Astrocyte (in vitro differentiated cells and primary cell): ENCODE measurements at regions not wholly inside any gene's neighbourhood (a gene's known extent, or its start where the extent isn't known, plus 50 kb on each side); places are given as distances from the start of the nearest gene placed in this dataset.

Experiments
- EZH2 ChIP-seq: IDR thresholded peaks from 2 replicates; pipeline ENCODE4 v1.6.1; 2012; ENCODE audit warnings: mild to moderate bottlenecking, low read length, inconsistent platforms; ENCODE audit not compliant: insufficient read depth
- TF ChIP-seq, protein P1 (sequence below): IDR thresholded peaks from 2 replicates; pipeline ENCODE4 v1.5.1; 2011; ENCODE audit warnings: low read depth, mild to moderate bottlenecking, inconsistent platforms, low read length, moderate library complexity; ENCODE audit not compliant: insufficient read depth

DNA sequence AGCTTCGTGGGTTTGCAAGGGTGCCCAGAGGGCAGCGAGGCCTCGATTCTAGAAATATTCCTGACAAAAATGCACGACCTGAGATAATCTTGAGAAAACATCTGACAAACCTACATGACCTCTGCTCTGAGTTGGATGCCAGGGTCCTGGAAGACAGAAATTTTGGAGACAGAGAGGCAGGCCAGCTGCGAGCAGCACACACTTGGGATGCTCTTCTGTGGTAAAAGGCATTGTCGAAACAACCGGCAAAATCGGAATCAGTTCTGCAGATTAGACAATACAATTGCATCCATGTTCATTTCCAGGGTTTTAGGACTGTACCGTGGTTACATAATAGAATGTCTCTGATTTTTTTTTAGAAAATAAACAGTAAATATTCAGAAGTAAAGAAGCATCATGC lies 74.2 kb downstream of the GADD45G start:
- TF ChIP-seq, protein P1, sequence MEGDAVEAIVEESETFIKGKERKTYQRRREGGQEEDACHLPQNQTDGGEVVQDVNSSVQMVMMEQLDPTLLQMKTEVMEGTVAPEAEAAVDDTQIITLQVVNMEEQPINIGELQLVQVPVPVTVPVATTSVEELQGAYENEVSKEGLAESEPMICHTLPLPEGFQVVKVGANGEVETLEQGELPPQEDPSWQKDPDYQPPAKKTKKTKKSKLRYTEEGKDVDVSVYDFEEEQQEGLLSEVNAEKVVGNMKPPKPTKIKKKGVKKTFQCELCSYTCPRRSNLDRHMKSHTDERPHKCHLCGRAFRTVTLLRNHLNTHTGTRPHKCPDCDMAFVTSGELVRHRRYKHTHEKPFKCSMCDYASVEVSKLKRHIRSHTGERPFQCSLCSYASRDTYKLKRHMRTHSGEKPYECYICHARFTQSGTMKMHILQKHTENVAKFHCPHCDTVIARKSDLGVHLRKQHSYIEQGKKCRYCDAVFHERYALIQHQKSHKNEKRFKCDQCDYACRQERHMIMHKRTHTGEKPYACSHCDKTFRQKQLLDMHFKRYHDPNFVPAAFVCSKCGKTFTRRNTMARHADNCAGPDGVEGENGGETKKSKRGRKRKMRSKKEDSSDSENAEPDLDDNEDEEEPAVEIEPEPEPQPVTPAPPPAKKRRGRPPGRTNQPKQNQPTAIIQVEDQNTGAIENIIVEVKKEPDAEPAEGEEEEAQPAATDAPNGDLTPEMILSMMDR, result no peak
- no peak for TF ChIP-seq EZH2
